RWPE1 (cell line): ENCODE measurements at regions not wholly inside any gene's neighbourhood (a gene's known extent, or its start where the extent isn't known, plus 50 kb on each side); places are given as distances from the start of the nearest gene placed in this dataset.
A peak's percentile ranks its signal among the peaks of the same experiment; 100 is the strongest.
"Not testable (repeated sequence)": the region's sequence is repeated elsewhere in the genome, so short reads cannot be mapped to it uniquely, and the experiment has no call there.

Experiments
- CTCF ChIA-PET: fragments of 350-600 bp; sonication (Branson Sonifier 250); formaldehyde crosslinking; extraction: SDS; loops from one replicate; lab custom pipeline; 2021; lab: Yijun Ruan, JAX
- POLR2A ChIA-PET: fragments of 400-600 bp; formaldehyde crosslinking; extraction: SDS; loops from one replicate; lab custom pipeline; 2020; ENCODE audit warnings: antibody characterized with exemption; ENCODE audit not compliant: low non-redundant PET; lab: Yijun Ruan, JAX
- DNase-seq: peaks from one replicate; pipeline ENCODE4 v3.0.0; 2012; ENCODE audit warnings: low spot score
- H3K27ac ChIP-seq: fragments of 450-650 bp; 2 replicates; pipeline ENCODE4 v1.5.1; 2017
- CTCF ChIP-seq: fragments of 450-650 bp; conservative IDR thresholded peaks from 2 replicates; pipeline ENCODE4 v1.5.1; 2017; ENCODE audit warnings: low read depth, mild to moderate bottlenecking

GRCh38 chr11:79506734-79507344 lies 66.0 kb upstream of the TENM4 start:
- DNase-seq: no peak
- ChIA-PET POLR2A (no interaction called here), CTCF (interaction anchor here (0.7 kb wide), 1 partner anchor 145 kb away, joined by 4 read pairs; no protein-coding TSS in a partner anchor)
- TF ChIP-seq CTCF: no peak
- H3K27ac ChIP-seq: no peak overlapping the region

- CTCF ChIA-PET: interaction anchor here (0.7 kb wide), 1 partner anchor 145 kb away, joined by 4 read pairs; no protein-coding TSS in a partner anchor
- no peak overlapping the region for H3K27ac ChIP-seq
- POLR2A ChIA-PET: no interaction called here
- no peak for DNase-seq
- no peak for TF ChIP-seq CTCF
Measured at GRCh38 chr11:79506124-79506523, 65.3 kb upstream of the TENM4 start.

GRCh38 chr11:79503028-79503427 lies 62.2 kb upstream of the TENM4 start:
- ChIA-PET POLR2A (no interaction called here), CTCF (interaction anchor here (0.5 to 1.4 kb wide), 2 partner anchors 10 to 62 kb away, joined by 3 to 4 read pairs; no protein-coding TSS in a partner anchor)

GRCh38 chr11:79501707-79502106 lies 60.9 kb upstream of the TENM4 start:
- H3K27ac ChIP-seq: no peak overlapping the region
- ChIA-PET POLR2A (no interaction called here), CTCF (no interaction called here)
- TF ChIP-seq CTCF: no peak
- DNase-seq: no peak

More at GRCh38 chr11:79503028-79503427, 62.2 kb upstream of the TENM4 start:
- TF ChIP-seq CTCF: no peak
- DNase-seq: no peak
- H3K27ac ChIP-seq: no peak overlapping the region

- DNase-seq, CTCF ChIA-PET, POLR2A ChIA-PET, H3K27ac ChIP-seq: not testable (repeated sequence)
Measured at GRCh38 chr11:79499929-79500328, 59.1 kb upstream of the TENM4 start.

- H3K27ac ChIP-seq: no peak overlapping the region
- DNase-seq: no peak
- ChIA-PET CTCF (no interaction called here), POLR2A (no interaction called here)
- TF ChIP-seq CTCF: no peak
Measured at GRCh38 chr11:79498667-79499066, 57.8 kb upstream of the TENM4 start.

- ChIA-PET CTCF (interaction anchor here (0.5 to 2.7 kb wide), 9 partner anchors 9 to 1461 kb away, joined by 3 to 19 read pairs (median 4); no protein-coding TSS in a partner anchor), POLR2A (no interaction called here)
- TF ChIP-seq CTCF: peak; percentile 90
- H3K27ac ChIP-seq: no peak overlapping the region
- peak; percentile 76 for DNase-seq
Measured at GRCh38 chr11:79493555-79494171, 52.8 kb upstream of the TENM4 start.
